ENCODE measurements at regions not wholly inside any gene's neighbourhood (a gene's known extent, or its start where the extent isn't known, plus 50 kb on each side); places are given as distances from the start of the nearest gene placed in this dataset.

- no peak for TF ChIP-seq YY1 (IDR thresholded peaks at IDR 0.05; ENCODE audit: insufficient read depth, insufficient read length)
- TF ChIP-seq SUZ12 (IDR thresholded peaks at IDR 0.05; ENCODE audit: extremely low read depth, insufficient read depth, insufficient read length) = no peak
- no peak for TF ChIP-seq ZNF274 (IDR thresholded peaks at IDR 0.05; ENCODE audit: low read depth, low read length)
These were observed 274.6 kb downstream of the ARL4A start for GRCh38 chr7:12961910-12962480.
